Smooth muscle cell (in vitro differentiated cells): ENCODE measurements at regions not wholly inside any gene's neighbourhood (a gene's known extent, or its start where the extent isn't known, plus 50 kb on each side); places are given as distances from the start of the nearest gene placed in this dataset.

Experiments
- DNase-seq: peaks from one replicate; lab custom pipeline; 2025; ENCODE audit not compliant: unreplicated experiment; lab: John Stamatoyannopoulos, UW
- H2AFZ ChIP-seq: fragments of 200-600 bp; sonication (generic); 2 replicates; pipeline ENCODE4 v1.6.0; 2016; ENCODE audit warnings: antibody characterized with exemption, low read depth, mild to moderate bottlenecking
- H3F3A ChIP-seq: fragments of 200-600 bp; sonication (generic); 2 replicates; pipeline ENCODE4 v1.6.0; 2017; ENCODE audit warnings: antibody characterized with exemption, low read depth
- H3K27ac ChIP-seq: fragments of 200-600 bp; sonication (generic); 2 replicates; pipeline ENCODE4 v1.5.1; 2016; ENCODE audit warnings: low read depth, mild to moderate bottlenecking
- H3K27me3 ChIP-seq: fragments of 200-600 bp; sonication (generic); 2 replicates; pipeline ENCODE4 v1.6.1; 2016; ENCODE audit warnings: low read depth, mild to moderate bottlenecking
- H3K36me3 ChIP-seq: fragments of 200-600 bp; sonication (generic); 2 replicates; pipeline ENCODE4 v1.5.1; 2016; ENCODE audit warnings: low read depth
- H3K4me1 ChIP-seq: fragments of 200-600 bp; sonication (generic); 2 replicates; pipeline ENCODE4 v1.5.1; 2016; ENCODE audit warnings: low read depth
- H3K4me2 ChIP-seq: fragments of 200-600 bp; sonication (generic); 2 replicates; pipeline ENCODE4 v1.6.0; 2016; ENCODE audit warnings: mild to moderate bottlenecking
- H3K4me3 ChIP-seq: fragments of 200-600 bp; sonication (generic); 2 replicates; pipeline ENCODE4 v1.5.1; 2016; ENCODE audit warnings: mild to moderate bottlenecking
- H3K79me2 ChIP-seq: fragments of 200-600 bp; sonication (generic); 2 replicates; pipeline ENCODE4 v1.6.0; 2016; ENCODE audit warnings: low read depth, mild to moderate bottlenecking
- H3K9ac ChIP-seq: fragments of 200-600 bp; sonication (generic); 2 replicates; pipeline ENCODE4 v1.6.0; 2016; ENCODE audit warnings: low read depth
- H3K9me3 ChIP-seq: fragments of 200-600 bp; sonication (generic); replicated peaks from 2 replicates; pipeline ENCODE4 v1.5.1; 2016; ENCODE audit warnings: low read depth
- H4K20me1 ChIP-seq: fragments of 200-600 bp; sonication (generic); 2 replicates; pipeline ENCODE4 v1.6.0; 2016; ENCODE audit warnings: low read depth
- CTCF ChIP-seq: fragments of 200-600 bp; sonication (generic); IDR thresholded peaks from 2 replicates; pipeline ENCODE4 v1.5.1; 2017; ENCODE audit warnings: borderline replicate concordance, mild to moderate bottlenecking, antibody characterized with exemption; ENCODE audit not compliant: insufficient read depth, poor library complexity, severe bottlenecking
- WGBS: methylation state at CpG from one replicate; pipeline ENCODE4 v1.1.7; 2016; ENCODE audit warnings: low lambda C conversion rate; 5-methylcytosine and 5-hydroxymethylcytosine counted together

- DNase-seq, result no peak
- Histone ChIP-seq H3K9ac (no peak overlapping the region), H3K27me3 (no peaks in the 10 kb centered on the region), H3K4me2 (no peak overlapping the region), H3K4me1 (no peaks in the 10 kb centered on the region), H4K20me1 (no peaks in the 10 kb centered on the region), H3F3A (no peaks in the 10 kb centered on the region), H2AFZ (no peak overlapping the region), H3K9me3 (no peaks in the 10 kb centered on the region), H3K79me2 (no peaks in the 10 kb centered on the region), H3K4me3 (no peak overlapping the region), H3K36me3 (no peaks in the 10 kb centered on the region), H3K27ac (no peak overlapping the region)
- TF ChIP-seq CTCF, result no peak
- 63% methylated on average over 4 of the region's 4 CpGs for WGBS
Measured at GRCh38 chr9:89798547-89799120, 193.8 kb downstream of the GADD45G start.

GRCh38 chr9:89799221-89799620, 194.4 kb downstream of the GADD45G start:
- Histone ChIP-seq H4K20me1 (no peaks in the 10 kb centered on the region), H3F3A (no peaks in the 10 kb centered on the region), H3K36me3 (no peaks in the 10 kb centered on the region), H3K27me3 (no peaks in the 10 kb centered on the region), H3K27ac (no peak overlapping the region), H3K9me3 (no peaks in the 10 kb centered on the region), H3K9ac (no peak overlapping the region), H3K4me2 (no peak overlapping the region), H3K4me1 (no peaks in the 10 kb centered on the region), H3K79me2 (no peaks in the 10 kb centered on the region), H2AFZ (no peak overlapping the region), H3K4me3 (no peak overlapping the region)
- WGBS, result 93% methylated on average over 7 of the region's 7 CpGs
- no peak for DNase-seq
- no peak for TF ChIP-seq CTCF

- no peak for DNase-seq
- H3K27me3 ChIP-seq, result no peaks in the 10 kb centered on the region
- no peak overlapping the region for H2AFZ ChIP-seq
- H3K4me1 ChIP-seq, result no peaks in the 10 kb centered on the region
- H3K27ac ChIP-seq, result no peak overlapping the region
- no peaks in the 10 kb centered on the region for H4K20me1 ChIP-seq
- no peaks in the 10 kb centered on the region for H3K79me2 ChIP-seq
- no peak overlapping the region for H3K4me2 ChIP-seq
- H3K9me3 ChIP-seq, result no peaks in the 10 kb centered on the region
- WGBS, result 60% methylated on average over 3 of the region's 3 CpGs
- H3K4me3 ChIP-seq, result no peak overlapping the region
- H3K9ac ChIP-seq, result no peak overlapping the region
- H3F3A ChIP-seq, result no peaks in the 10 kb centered on the region
- H3K36me3 ChIP-seq, result no peaks in the 10 kb centered on the region
- no peak for TF ChIP-seq CTCF
Measured at GRCh38 chr9:89799766-89800165, 195.0 kb downstream of the GADD45G start.

GRCh38 chr9:89801341-89801740, 196.5 kb downstream of the GADD45G start:
- WGBS, result 82% methylated on average over 4 of the region's 4 CpGs
- Histone ChIP-seq H3K9ac (no peak overlapping the region), H2AFZ (no peak overlapping the region), H3K36me3 (no peaks in the 10 kb centered on the region), H3F3A (no peaks in the 10 kb centered on the region), H3K27me3 (no peaks in the 10 kb centered on the region), H3K9me3 (no peaks in the 10 kb centered on the region), H3K4me2 (no peak overlapping the region), H3K4me3 (no peak overlapping the region), H3K27ac (no peak overlapping the region), H3K79me2 (no peaks in the 10 kb centered on the region), H3K4me1 (no peaks in the 10 kb centered on the region), H4K20me1 (no peaks in the 10 kb centered on the region)
- DNase-seq, result no peak
- no peak for TF ChIP-seq CTCF
